Esophagus squamous epithelium (tissue), 4 donors: ENCODE measurements at regions not wholly inside any gene's neighbourhood (a gene's known extent, or its start where the extent isn't known, plus 50 kb on each side); places are given as distances from the start of the nearest gene placed in this dataset.

ENCODE experiments used
- POLR2A ChIP-seq, 4 donors: fragments of 450-650 bp; IDR thresholded peaks; one replicate each; pipeline ENCODE4 v1.6.1; 2017; ENCODE audit warnings: antibody characterized with exemption in 4 of 4, mild to moderate bottlenecking in 4 of 4, moderate library complexity in 3 of 4
- TF ChIP-seq, protein P1 (sequence below), 6 experiments: fragments of 450-650 bp in 4 of 6; fragments of 200-600 bp in 2 of 6; sonication (generic) in 2 of 6; IDR thresholded peaks; one replicate each; pipeline ENCODE4 v1.5.1; 2016 to 2019; ENCODE audit warnings: antibody characterized with exemption in 6 of 6, mild to moderate bottlenecking in 4 of 6, moderate library complexity in 4 of 6

DNA sequence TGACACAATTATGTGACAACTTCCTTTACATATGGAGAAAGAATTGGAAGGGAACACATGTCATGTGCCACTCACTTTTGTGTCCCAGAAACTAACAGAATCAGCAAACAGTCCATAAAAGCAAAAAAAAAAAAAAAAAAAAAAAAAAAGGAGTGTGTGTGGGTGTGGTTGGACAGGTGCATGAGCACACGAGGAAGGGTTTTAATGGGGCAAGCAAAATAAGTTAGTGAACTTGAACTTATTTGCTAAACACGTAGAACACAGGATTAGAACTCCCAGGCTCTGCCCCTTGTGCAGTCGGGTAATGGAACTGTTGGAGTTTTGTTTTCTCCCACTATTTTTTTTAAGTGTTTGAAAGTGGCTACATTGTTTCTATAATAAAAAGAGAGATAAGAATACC is 74.8 kb upstream of the PJA2 start:
- TF ChIP-seq, protein P1, sequence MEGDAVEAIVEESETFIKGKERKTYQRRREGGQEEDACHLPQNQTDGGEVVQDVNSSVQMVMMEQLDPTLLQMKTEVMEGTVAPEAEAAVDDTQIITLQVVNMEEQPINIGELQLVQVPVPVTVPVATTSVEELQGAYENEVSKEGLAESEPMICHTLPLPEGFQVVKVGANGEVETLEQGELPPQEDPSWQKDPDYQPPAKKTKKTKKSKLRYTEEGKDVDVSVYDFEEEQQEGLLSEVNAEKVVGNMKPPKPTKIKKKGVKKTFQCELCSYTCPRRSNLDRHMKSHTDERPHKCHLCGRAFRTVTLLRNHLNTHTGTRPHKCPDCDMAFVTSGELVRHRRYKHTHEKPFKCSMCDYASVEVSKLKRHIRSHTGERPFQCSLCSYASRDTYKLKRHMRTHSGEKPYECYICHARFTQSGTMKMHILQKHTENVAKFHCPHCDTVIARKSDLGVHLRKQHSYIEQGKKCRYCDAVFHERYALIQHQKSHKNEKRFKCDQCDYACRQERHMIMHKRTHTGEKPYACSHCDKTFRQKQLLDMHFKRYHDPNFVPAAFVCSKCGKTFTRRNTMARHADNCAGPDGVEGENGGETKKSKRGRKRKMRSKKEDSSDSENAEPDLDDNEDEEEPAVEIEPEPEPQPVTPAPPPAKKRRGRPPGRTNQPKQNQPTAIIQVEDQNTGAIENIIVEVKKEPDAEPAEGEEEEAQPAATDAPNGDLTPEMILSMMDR (IDR thresholded peaks at IDR 0.05), result no peak
- no peak for TF ChIP-seq POLR2A (IDR thresholded peaks at IDR 0.05)
